ENCODE measurements at regions not wholly inside any gene's neighbourhood (a gene's known extent, or its start where the extent isn't known, plus 50 kb on each side); places are given as distances from the start of the nearest gene placed in this dataset.
"Not testable (repeated sequence)": the region's sequence is repeated elsewhere in the genome, so short reads cannot be mapped to it uniquely, and the experiment has no call there.

DNA sequence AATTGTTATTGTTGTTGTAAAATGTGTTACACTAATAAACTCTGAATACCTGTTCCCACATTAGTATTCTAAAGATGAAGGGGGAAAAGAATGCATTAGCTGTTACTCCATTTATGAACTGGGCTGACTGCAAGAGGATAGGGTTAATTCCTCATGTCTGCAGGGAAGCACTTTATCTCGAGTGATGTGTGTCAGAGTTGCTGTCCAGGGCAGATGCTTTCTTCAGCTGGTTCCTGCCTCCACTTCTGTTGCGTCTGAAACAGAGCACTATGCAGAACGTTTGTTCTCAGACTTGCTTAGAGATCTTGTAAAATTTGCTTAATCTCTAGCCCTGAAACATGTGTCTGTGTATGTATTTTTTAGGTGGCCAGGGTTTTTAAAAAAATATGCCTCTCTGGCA is 318.8 kb downstream of the SPRY2 start:
- no peak for DNase-seq

DNA sequence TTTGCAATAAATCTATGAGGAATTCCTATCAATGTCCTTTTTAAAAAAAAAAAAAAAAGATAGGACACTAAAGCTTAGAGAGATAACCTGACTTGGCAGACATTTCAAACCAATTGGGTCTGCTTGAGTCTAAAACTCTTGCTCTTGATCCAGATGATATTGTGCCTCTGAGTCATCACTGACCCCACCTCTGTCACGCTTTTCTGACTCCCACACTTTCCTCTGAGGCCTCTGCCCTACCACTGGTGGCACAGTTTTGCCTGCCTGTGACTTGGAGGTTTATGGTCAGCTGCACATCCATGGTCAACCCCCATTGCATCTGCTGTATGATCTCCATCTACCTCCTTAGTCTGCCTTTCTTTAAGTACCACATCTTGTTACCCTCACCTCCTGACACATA is 328.7 kb downstream of the SPRY2 start:
- DNase-seq, result no peak

- DNase-seq, result no peak
Observed at GRCh38 chr13:80011448-80012212, 329.3 kb downstream of the SPRY2 start.

DNA sequence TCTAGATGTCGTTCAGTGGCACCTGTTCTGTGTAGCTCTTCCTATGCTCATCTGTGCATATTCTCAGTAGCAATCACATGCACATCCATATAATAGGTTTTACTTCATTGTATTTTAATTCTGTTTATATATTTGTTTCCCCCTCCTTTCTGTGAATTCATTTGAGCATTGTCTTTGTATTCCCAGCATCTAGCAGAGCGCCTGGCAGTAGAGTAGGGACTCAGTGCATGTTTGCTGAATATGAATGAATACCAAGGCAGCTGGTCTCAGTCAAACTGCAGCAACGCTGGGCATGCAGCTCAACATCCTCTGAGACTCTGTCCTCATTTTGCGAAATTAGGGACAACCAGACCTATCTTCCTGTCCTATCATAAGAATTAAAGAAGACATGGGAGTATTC is 330.1 kb downstream of the SPRY2 start:
- no peak for DNase-seq

DNA sequence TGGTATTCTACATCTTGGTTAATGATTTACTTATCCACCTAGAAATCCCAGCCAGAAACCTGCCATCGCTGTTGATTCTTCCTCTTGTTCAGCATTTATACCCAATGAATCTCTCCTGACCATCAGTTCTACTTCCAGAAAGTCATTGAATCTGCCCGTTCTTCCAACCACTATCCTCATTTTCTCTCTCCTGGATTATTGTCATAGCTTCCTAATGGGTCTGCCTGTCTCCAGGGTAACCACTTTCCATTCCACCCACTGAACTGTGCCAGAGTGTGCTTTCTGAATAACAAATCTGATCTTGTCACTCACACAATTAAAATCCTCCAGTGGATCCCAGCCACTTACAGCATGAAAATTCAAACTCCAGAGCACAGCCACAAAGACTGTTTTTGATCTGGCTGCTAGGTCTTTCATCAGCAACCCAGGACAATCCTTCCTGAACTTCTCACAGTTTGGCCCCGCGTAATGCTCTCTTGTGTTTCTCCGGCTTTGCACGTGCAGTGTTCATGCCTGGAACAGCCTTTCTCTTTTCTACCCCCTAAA is 330.6 kb downstream of the SPRY2 start:
- DNase-seq, result no peak

DNA sequence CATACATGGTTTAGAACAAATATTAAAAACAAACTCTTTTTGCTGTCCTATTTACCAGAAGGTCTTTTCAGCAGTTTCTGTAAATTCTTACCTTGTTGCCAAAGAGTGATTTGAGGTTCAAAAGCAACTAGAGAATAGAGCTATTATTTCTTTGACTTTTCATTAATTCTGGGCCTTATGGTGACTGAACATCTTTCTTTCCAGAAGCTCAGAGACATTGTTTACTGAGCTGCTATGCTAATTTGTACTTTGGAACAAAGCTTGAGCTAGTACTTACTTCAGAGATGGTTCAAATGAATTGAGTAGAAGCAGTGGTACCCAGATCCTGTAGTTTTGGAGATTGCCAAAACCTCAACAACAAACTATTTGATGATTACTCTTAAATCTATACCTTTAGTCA is 331.2 kb downstream of the SPRY2 start:
- no peak for DNase-seq

DNA sequence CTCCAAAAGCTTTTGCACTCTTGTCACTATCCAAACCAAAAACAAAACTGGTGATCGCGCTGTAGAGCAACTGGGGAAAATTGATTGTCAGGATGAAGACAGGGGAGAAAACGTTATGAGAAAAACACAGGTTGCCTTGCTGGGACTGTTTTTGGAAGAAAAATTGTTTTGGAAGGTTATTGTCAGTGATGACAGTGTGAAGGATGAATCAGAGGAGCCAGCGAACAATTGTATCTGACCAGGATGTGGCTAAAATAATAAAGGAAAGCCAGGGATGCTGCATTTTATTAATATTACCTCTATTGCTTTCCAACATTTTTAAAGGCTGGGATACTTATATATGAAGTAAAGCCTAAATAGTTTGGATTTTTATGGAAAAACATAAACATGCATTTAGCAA is 334.0 kb downstream of the SPRY2 start:
- no peak for DNase-seq

DNA sequence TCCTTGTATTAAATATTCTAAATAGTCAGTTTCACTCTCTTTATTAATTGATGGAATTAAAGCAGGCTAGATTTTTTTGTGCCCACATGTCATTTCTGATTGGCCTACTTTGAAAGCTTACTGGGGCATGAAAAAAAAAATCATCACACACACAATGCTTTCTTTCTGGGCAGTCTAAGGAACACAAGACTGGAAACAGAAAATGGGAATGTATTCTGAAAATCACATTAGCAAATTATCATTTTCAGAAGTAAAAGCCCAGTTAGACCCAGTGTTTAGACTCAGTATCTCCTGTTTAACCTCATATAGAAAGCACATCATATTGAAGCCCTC is 339.4 kb downstream of the SPRY2 start:
- DNase-seq, result no peak

DNA sequence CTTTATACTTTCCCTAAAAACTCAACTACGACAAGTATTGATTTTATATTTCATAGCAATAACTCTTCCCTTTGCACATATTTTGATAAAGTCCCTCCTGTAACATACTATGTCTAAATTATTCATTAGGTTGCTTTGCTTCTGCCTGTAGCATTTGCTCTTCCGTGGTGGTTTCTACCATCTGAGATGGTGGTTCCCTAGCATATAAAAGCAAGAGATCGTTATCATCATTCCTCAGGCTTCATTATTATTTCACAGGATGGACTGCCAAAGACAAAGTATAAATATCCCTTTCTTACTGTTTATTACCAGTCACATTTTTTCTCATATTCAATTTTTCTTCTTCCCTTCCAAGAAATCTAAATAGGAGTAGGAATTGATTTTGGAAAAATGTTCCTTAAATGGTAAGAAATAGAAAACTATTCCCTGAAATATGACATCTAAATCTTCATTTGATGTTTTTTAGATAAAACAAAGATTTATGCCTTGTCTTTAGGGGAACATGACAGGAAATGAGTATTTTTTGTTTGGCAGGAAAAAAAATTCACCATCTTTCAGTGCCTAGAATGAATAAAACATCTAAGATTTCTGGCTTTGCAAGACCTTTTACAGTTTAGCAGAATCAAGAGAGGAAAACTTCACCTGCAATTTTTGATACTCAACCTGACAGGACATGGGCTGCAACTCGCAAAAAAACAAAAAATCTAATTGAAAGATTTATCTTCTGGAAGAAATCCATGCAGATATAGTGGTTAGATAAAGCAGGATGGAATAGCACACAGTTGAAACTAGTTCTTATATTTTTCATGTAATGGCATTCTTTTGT is 340.0 kb downstream of the SPRY2 start:
- DNase-seq, result no peak

GRCh38 chr13:79999601-80000000 is 341.3 kb downstream of the SPRY2 start:
- DNase-seq, result no peak

DNA sequence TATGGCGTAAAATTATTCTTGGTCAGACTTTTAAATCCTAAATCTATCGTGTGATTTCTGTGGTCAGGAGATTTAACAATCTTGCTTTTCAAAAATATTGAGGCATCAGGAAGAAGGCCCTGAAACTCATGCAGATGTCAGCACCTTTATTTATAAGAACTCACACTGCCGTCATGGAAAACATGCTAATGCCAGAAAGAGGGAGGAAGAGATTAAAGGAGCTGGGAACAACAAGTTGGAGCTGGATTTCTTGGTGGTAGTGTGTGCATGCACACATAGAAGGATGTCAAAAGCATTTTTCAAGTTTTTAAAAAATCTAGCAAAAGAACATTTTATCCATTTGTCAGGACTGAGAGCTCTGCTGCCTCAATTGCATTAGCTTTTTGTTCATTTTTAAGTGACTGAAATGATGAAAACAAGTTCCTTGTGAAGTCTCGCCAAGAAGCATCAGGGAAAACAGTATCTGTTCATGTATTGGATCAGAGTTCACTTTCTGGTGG is 342.5 kb downstream of the SPRY2 start:
- DNase-seq, result no peak

GRCh38 chr13:79997244-79997643 is 343.7 kb downstream of the SPRY2 start:
- DNase-seq, result no peak

- no peak for DNase-seq
Observed at GRCh38 chr13:79995334-79995733, 345.6 kb downstream of the SPRY2 start.

- no peak for DNase-seq
Observed at GRCh38 chr13:79992111-79992510, 348.8 kb downstream of the SPRY2 start.

DNA sequence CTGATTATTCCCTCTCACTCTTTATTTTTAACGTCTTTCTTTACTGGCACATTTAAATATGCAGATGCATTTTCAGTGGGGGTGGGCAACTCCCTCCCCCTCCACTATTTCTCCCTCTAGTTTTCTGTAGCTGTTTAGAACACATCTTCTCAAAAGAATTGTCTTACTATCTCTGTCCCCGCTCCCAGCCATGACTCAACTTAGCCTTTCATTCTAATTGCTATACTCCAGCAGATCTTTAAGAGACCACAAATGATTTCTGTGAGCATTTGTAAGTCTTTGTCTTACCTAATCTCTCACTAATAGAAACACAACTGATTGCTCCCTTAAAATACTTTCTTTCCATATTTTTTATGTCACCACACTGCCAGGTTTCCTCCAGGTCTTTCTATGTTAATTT is 350.9 kb downstream of the SPRY2 start:
- no peak for DNase-seq

GRCh38 chr13:79989217-79989661 is 351.7 kb downstream of the SPRY2 start:
- no peak for DNase-seq

DNA sequence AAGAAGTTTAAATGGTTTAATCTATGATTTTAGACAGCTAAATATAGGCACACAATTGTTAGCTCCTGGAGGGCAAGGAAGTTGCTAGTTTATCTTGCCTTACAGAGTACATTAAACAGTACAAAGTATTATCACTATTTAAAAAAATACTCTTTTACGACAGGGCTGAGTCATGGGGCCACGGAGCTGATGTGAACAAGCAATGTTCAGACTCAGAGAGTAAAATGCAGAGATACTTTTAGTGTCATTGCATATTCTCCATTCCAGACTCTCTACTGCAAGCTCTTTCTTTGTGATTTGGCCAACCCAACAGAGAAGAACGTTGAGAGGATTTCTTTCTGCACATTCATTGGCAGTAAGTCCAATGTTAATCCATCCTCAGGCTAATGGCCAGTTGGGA is 352.4 kb downstream of the SPRY2 start:
- no peak for DNase-seq

DNA sequence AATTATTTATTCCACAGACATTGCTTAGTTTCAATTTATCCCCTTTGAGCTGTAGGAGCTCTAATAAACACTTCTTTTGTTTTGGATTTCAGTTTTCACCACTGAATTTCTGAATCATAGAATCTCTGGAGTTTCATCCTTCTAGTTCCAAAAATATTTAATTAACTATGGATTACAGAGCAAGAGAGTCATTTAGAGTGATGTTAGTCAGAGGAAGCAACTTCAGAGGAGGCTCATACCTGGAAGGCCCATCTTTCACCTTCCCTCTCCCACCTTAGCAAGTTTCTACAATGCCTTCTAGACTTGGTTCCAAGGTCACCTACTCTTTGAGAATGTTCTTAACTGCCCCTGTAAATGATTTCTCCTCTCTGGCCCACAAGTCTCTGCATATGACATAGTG is 353.2 kb downstream of the SPRY2 start:
- no peak for DNase-seq

DNA sequence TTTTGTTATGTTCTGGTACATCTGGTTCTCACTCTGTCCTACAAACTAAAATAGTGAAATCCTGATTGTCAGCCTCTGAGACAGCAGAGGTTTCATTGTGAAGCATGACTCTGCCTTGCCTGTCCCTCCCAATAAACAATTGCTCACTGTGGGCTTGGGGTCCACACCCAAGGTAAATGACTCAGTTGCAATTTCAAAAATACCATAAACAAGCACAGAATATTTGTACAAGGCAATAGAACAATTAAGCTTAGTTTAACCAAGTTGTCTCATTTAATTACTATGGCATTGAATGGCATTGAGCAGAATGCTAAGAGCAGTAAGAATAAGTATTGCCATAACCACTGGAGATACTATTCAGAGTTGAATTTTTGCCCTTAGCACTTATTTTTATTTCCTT is 353.6 kb downstream of the SPRY2 start:
- no peak for DNase-seq

DNA sequence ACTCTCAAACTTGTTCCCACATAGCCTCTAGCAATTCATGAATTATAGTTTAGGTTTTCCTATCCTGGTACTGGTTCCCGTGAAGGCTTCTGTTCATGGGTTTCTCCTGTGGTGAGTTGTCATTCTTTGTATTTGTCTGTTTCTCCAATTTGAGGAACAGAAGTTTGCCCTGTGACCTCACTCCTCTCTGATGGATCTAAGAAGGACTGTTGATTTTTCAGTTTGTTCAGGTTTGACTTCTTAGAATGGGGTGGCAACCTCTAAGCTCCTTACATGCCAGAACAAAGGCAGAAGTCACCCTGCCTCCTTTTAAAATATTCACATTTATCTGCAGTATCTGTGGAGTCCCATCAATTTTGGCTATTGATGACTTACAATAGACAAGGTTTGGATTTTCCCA is 354.0 kb downstream of the SPRY2 start:
- DNase-seq, result no peak

- not testable (repeated sequence) for DNase-seq
Observed at GRCh38 chr13:79974935-79975650, 365.8 kb downstream of the SPRY2 start.

GRCh38 chr13:79973533-79973963 is 367.4 kb downstream of the SPRY2 start:
- DNase-seq, result no peak

DNA sequence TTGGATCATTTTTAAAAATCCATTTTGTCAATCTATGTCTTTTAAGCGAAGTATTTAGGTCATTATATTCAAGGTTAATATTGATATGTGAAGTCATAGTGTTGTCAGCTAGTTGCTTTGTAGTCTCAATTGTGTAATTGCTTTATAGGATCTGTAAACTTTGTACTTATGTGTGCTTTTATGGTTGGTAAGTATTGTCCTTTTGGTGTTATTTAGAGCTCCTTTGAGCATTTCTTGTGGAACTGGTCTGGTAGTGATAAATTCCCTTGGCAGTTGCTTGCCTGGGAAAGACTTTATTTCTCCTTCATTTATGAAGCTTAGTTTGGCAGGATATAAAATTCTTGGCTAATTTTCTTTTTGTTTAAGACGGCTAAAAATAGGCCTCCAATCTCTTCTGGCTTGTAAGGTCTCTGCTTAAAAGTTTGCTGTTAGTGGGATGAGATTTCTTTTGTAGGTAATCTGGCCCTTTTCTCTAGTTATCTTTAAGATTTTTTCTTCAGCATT is 368.8 kb downstream of the SPRY2 start:
- no peak for DNase-seq

Measured in stimulated activated CD4-positive, alpha-beta T cell treated with anti-CD3 and anti-CD28 coated beads, Interleukin-2, amount 100 ng/mL, for 24 hours (primary cell).